Dedifferentiated amniotic fluid mesenchymal stem cell (primary cell): ENCODE measurements at regions not wholly inside any gene's neighbourhood (a gene's known extent, or its start where the extent isn't known, plus 50 kb on each side); places are given as distances from the start of the nearest gene placed in this dataset.
"Not testable (repeated sequence)": the region's sequence is repeated elsewhere in the genome, so short reads cannot be mapped to it uniquely, and the experiment has no call there.

ENCODE experiments used
- DNase-seq: peaks from one replicate; pipeline ENCODE4 v3.0.0-alpha.2; 2016; ENCODE audit errors: extremely low spot score

DNA sequence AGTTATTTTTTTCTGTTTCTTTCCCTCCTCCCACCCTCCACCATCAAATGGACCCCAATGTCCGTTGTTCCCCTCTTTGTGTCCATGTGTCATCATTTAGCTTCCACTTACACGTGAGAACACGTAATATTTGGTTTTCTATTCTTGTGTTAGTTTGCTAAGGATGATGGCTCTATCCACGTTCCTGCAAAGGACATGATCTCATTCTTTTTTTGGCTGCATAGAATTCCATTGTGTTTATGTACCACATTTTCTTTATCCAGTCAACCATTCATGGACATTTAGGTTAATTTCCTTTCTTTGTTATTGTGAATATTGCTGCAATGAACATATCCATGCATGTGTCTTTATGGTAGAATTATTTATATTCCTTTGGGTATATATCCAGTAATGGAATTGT is 91.3 kb upstream of the TNP1 start:
- DNase-seq: no peak

DNA sequence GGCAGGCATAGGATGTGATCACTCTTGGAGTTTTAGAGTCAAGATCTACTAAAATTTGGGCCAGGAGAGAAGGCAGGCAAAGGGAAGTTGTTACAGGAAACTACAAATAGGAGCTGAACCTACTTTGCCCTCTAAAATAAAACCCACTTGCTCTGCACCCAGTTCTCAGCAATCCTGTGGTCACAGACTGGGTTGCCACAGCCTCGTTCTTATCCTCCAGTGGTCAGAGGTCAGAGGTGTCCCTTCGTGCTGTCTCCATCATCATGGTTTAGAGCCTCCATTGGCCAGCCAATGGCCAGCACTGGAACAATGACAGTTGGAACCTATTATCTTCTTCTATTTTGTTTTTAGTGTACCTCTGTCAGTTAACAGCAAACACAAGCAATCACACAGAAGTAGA is 90.7 kb upstream of the TNP1 start:
- DNase-seq: no peak

DNA sequence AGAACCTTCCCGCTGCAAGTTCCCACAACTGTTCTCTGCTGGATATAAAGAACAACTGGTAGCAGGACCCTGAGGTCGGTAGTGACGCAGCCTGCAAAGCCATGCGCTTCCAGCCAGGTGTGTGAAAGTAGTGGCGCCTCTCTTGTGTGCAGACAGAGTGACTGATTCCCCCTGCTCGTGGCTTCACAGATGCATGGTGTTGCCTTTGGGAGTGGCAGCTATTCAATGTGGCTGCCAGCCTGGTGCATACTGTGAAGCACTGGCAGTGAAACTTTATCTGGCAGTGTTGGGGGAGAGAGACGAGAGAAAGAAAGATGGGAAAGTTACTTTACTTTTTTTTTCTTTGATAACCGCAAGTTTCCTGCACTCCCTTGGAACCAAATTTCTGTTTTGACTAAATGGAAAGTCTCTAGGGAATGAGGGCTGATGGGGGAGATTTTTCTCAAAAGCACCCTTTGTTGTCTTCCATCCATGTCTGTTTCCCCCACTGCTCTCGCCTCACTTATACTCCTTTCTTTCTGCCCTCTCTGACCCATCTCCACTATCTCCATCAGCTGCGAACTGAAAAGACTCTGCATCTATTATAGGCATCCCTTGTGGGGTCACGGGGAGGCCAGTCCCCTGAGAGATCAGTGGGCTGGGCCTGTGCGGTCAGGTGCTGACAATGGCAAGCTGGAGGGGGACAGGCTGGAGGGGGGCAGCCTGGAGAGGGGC is 90.0 kb upstream of the TNP1 start:
- DNase-seq: no peak

DNA sequence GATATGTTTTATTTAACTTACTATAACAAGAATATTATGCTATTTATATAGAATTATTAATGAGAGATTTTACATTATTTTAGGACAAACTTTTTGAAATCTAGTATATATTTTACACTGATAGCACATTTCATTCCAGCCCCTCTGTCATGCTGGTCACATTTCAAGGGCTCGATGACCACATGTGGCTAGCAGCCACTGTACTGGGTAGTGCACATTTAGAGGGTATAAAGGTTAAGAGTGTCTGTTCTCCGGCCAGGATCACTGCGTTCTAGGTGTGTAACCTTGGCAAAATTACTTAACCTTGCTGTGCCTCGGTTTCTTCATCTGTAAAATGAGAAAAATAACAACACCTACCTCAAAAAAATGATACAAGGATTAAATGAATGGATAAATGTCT is 87.2 kb upstream of the TNP1 start:
- DNase-seq: no peak

DNA sequence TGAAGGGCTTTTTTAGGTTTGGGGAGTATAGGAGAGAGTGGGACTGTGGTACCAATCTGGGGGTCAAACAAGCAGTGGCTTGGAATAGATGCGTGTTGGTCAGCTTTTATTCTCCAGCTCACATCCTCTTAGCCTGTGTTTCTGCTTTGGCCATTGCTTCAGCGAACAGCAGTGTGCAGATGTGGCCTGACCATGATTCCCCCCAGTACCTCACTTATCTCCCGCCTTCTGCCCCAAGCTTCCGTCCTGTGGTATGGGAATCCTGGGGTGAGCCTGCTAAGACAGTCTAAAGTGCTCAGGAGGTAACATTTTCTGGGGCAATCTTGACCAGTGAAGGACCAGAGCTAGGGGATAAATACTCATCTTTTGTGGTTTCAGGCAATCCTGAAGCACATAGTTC is 84.9 kb upstream of the TNP1 start:
- DNase-seq: no peak

DNA sequence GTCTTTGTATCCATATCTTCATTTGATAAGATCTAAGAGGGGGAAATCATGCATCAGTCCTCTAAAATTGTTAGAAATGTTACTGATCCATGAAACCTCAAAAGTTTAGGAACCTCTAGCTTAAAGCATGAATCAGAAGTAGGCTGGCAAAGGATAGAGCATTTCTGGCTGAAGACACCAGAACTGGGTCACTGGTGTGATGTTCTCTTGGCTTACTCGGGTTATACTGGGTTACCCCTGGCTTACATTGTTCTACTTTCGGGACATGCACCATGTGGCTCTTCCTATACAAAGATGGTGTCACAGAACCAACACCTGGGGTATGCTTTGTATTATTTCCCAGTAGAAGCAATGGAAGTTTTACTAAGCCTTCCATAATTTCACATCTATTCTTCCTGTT is 83.2 kb upstream of the TNP1 start:
- no peak for DNase-seq

DNA sequence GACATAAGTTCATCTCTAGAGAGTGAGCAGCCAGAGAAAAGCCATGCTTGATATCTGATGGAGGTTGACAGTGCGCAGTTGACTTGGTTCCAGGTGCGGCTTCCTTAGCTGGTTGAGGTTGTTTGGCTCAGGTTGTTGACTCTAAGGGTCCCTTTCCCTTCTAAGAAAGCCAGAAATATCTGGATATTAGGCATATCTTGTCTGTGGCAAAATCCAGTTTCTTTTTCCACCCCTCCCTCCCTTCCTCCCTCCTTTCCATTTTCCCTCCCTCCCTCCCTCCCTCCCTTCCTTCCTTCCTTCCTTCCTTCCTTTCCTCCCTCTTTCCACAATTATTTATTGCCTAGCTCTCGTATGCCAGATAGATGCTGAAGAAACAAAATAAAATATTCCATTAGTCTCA is 82.6 kb upstream of the TNP1 start:
- no peak for DNase-seq

DNA sequence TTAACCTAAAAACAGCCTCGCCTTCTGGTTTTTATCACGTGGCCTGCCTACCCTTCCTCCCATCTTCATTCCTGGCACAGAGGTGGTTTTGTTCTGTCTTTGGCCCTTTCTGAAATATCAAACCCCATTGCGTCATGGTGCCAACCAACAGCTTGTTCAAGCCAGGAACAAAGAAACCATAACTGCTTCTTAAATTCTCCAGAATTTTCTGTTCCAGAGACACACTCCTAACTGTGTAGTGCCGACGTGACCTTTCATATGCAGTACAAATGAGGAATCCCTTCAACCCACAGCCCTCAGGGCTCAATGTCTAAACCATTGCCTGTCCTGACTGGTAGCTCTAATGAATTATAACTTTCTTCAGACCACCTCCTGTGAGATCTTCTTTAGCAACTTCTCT is 82.2 kb upstream of the TNP1 start:
- no peak for DNase-seq

DNA sequence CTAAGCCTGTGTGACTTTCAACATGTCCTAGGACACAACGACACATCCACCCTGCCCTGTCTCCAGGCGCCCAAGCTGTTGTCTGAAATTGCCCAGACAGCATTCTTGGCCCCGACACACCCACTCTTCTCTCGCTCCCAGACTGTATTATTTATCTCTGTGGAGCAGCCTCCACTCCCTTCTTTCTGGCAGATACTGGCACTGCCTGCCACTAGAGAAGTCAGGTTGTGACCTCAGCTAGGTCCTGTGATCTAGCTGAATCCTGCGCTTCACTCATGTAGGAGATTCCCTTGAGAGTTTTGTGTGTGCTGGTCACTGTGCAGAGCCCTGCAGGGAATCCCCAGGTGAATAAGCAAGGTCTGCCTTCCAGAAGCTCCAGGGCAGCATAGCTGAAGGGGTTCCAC is 77.1 kb upstream of the TNP1 start:
- no peak for DNase-seq

DNA sequence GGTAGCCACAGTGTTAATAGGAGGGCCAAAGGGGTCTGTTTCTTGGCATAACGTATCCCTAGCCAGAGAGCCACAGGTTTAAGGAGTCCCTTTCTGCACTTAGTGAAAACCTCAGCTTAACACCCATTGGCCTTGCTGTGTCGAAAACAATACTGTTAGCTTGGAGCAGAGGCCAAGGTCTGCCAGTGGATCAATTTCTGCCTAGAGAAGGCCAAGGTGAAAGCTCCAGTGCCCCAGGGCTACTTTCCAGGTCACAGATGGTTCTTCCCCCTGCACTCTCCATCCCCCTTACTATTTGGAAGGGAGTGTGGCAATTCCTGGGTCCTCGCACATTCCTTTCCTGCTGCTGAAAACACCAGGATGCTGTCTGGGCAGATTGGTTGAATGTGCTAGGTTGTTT is 74.8 kb upstream of the TNP1 start:
- DNase-seq: no peak

DNA sequence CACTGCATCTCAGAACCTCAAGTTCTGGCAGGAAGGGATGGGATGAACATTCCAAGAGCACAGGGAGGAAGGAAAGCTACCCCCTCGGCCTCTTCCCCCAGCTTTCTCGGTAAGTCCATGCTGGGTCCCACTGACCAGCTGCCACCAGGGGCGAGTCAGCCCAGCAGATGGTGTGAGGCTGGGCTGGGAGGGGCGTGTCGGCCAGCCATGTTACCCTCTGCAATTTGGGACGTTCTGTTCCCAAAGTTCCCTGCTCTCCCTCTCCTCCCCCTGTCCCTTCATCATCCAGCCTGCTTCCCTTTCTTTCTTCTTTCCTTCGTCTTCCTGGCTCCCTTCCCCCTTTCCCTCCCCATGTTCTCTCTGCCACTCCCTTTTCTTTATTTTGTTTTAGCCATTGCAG is 74.3 kb upstream of the TNP1 start:
- no peak for DNase-seq

DNA sequence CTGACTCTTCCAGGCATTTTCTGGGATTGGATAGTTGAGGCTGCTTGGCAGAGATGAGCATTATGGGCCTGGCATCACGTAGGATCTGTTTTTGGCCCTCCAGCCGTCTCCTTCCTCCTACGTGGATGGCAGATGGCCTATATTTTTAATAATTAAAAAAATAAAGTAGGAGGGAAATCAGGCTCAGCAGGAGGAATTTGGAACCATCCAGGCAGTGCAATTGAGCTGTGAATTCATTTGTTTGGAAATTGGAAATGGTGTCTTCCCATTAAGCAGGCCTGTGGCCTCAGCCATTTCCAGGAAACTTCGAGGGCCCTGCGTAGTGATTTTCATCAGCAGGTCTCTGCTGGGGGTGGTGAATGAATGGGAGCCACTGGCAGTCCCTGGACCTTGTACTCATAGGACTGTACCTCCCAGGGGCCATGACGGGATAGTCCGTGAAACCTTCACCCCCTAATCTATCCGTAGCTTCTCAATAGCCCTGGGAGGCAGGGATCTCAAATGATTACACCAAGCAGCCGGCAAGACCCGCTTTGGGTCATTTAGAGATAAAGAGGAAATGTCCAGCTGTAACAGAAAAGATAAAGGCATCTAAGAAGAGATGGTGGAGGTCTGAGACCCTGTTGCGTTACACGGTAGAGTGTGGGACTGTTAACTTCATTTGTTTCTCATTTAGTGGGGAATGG is 73.1 kb upstream of the TNP1 start:
- no peak for DNase-seq

DNA sequence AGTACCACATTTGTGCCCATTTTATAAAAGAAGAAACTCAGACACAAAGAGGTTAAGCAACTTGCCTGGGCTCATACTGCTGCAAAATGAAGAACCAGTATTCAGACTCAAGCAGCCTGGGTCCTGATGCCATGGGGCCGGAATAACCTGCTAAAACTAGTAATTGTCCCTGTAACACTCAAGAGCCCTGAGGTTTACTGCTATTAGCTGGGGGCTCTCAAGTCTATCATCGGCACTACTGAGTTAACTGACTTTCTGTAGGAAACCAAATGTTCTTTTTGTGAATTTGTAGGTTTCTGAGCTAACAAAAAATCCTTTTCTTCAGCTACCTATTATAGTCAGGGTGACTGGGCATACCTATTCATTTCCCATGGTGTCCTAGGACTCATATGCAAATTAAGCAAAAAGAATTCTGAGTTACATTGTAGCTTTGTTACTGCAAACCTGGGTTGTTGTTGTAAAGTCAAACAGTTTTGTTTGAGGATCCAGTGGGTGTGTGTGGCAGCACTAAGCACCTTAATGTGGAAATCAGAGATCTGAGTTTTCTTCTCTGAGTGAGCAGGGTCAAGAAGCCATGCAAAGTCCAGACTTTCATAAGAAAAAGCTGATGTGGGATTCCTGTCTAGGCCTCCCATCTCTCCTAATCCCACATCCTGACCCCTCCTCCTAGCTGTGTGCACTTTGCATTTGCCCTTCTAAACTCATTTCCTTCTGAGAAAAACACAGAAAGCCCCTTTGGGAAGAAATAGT is 72.4 kb upstream of the TNP1 start:
- no peak for DNase-seq

DNA sequence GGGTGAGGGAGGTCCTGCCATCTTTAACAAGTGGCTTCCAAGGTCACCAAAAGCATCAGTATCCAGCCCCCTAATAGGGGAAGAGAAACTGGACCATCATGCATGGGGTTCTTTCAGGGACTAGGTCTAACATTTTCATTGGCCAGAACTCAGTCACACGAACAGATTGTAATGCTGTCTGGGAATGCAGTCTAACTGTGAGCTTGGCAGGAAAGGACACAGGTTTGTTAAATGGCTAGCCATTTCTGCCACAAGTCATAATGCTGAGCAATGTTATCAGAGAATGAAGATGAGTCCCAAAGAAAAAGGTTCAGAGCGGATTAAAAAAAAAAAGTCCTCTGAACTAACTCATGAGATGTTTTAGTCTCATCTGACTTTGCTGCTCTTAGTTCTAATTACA is 70.9 kb upstream of the TNP1 start:
- DNase-seq: no peak

DNA sequence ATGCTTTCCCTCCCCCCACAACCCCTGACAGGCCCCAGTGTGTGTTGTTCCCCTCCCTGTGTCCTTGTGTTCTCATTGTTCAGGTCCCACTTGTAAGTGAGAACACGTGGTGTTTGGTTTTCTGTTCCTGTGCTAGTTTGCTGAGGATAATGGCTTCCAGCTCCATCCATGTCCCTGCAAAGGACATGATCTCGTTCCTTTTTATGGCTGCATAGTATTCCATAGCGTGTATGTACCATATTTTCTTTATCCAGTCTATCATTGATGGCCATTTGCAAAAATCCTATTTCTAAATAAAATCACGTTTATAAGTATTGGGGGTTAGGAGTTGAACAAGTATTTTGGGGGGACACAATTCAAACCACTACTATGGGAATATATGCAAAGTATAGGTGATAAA is 69.5 kb upstream of the TNP1 start:
- not testable (repeated sequence) for DNase-seq

DNA sequence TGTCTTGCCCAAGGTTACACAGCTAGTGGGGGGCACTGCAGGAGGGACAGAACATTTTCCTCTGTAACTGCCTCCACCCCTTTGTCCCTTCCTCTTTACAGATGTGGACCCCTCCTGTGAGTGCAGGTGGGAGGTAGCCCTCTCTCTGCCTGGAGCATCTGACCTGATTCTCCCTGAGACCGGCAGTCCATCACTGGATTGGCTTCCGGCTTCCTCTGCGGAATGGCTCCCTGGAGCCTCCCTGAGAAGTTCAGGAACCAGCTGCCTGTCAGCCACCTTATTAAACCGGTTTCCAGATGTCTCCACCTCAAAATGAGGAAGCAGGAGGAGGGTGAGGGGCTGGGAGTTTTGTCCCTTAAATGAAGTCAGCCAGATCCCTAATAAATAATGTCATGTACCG is 67.3 kb upstream of the TNP1 start:
- no peak for DNase-seq

DNA sequence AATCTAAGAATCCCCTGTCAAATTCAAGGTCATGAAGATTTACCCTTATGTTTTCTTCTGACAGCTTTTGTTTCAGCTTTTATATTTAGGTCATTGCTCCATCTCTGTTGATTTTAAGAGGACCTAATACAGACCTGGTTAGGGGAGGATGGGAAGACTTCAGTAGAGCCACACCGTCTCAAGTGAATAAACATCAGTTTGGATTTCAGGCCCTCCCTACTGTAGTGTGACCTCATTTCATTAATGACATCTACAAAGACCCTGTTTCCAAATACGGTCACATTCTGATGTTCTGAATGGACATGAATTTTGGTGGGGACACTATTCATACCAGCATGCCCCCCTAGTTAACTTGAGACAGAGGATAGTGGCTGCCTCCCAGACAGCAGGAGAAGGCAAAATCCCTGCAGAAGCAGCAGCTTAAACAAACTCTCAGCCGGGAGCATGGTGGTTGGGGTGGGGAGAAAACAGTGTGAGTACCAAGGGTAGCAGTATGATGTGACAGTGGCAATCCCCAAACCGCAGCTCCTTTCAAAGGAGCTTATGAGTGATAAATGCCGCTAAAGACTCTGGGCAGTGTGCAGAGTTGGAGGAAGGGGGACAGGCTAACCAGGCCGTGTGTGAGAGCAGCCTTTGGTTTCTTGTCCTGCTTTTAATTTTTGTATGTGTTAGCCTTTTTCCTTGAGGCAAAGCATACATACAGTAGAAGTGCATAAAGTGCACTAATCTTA is 65.9 kb upstream of the TNP1 start:
- no peak for DNase-seq

DNA sequence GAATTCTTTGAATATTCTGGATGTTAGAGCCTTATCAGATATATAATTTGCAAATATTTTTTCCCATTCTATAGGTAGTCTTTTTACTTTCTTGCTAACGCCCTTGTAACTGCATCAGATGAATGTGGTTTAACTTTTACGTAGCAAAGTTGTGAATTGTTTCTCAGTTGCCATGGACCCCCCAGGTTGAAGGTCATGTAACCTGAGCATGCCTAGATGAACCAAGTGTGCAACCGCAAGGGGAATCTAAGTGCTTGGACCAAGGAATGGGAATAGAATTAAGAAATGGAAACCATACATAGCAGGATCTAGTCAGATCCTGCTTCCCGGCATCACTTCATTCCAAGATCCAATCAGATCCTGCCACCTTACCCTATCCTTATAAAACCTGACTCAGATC is 65.1 kb upstream of the TNP1 start:
- no peak for DNase-seq

DNA sequence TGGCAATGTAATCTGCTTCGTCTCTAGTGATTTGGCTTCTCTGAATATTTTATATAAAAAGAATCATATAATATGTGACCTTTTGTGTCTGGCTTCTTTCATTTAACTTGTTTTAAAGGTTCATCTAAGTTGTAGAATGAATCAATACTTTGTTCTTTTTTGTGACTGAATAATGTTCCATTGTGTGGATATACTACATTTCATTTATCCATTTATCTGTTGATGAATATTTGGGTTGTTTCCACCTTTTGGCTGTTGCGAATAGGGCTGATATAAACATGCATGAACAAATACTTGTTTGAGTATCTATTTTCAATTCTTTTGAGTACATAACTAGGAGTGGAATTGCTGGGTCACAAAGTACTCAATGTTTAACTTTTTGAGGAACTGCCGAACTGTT is 63.8 kb upstream of the TNP1 start:
- DNase-seq: no peak

DNA sequence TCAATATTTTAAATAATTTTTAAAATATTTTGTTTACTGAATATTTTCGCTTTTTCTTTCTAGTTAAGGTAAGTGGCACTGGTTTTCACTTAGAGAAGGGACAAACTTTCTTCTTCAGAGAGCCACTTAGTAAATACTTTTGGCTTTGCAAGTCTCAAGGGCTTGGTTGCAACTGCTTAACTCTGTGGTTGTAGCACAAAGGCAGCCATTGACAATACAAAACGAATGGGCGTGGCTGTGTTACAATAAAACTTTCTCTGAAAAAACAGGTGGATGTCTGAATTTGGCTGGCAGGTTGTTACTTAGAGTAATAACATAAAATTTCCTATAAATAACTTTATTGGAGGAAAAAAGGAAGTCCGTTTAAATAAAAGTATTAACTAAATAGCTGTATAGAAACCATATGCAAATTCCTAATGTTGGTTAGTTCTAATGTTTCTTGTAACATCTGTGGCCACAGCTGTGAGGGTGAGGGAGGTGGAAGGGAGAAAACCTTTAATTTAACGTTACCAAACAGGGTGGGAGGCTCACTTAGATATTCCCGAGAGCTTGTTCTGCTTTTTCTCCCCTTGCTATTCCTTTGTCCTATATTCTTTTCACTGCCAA is 62.4 kb upstream of the TNP1 start:
- DNase-seq: no peak

DNA sequence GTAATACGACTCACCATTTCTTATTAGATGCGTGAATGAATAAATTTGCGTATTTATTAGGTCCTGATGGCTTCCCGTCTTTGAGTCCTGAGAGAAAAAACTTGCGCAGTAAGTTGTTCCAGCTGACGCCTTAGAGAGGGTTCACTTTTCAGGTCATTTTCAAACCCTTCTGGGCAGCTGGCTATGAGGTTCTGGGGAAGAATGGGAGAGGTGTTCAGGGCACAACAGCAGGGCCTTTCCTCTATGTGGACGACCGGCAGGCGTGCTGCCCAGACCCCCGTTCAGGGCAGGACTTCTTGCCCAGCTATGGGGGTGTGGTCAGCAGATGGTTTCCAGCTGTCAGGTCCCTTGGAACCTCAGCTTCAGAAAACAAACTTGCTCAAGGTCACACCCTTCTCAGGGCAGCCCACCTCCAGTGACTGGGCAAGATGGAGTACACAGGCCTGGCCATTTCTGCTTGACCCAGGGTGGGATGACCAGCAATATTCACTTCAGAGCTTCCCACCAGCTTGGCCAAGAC is 61.1 kb upstream of the TNP1 start:
- DNase-seq: no peak
